H1 (cell line): ENCODE measurements at regions not wholly inside any gene's neighbourhood (a gene's known extent, or its start where the extent isn't known, plus 50 kb on each side); places are given as distances from the start of the nearest gene placed in this dataset.

Experiments
- CHD2 ChIP-seq: IDR thresholded peaks from 2 replicates; pipeline ENCODE4 v1.6.1; 2012; ENCODE audit warnings: low read length, improper control_type of control experiment
- POLR2AphosphoS5 ChIP-seq: IDR thresholded peaks from 2 replicates; pipeline ENCODE4 v1.6.1; 2011; ENCODE audit warnings: low read depth, low read length
- SP2 ChIP-seq: IDR thresholded peaks from 2 replicates; pipeline ENCODE4 v1.6.1; 2012; ENCODE audit warnings: mild to moderate bottlenecking, low read length, inconsistent platforms
- TF ChIP-seq, protein P1 (sequence below), 3 experiments: IDR thresholded peaks; 1 replicate in 2 of 3; 2 replicates in 1 of 3; pipeline versions ENCODE4 v1.5.1 to v1.6.1; 2011; ENCODE audit warnings: low read length in 3 of 3, mild to moderate bottlenecking in 3 of 3, inconsistent platforms in 2 of 3, low read depth in 1 of 3, moderate library complexity in 1 of 3; ENCODE audit not compliant: insufficient read depth in 1 of 3; ENCODE audit errors: control extremely low read depth in 1 of 3

- TF ChIP-seq SP2 (no peak), CHD2 (no peak), POLR2AphosphoS5 (no peak)
- TF ChIP-seq, protein P1, sequence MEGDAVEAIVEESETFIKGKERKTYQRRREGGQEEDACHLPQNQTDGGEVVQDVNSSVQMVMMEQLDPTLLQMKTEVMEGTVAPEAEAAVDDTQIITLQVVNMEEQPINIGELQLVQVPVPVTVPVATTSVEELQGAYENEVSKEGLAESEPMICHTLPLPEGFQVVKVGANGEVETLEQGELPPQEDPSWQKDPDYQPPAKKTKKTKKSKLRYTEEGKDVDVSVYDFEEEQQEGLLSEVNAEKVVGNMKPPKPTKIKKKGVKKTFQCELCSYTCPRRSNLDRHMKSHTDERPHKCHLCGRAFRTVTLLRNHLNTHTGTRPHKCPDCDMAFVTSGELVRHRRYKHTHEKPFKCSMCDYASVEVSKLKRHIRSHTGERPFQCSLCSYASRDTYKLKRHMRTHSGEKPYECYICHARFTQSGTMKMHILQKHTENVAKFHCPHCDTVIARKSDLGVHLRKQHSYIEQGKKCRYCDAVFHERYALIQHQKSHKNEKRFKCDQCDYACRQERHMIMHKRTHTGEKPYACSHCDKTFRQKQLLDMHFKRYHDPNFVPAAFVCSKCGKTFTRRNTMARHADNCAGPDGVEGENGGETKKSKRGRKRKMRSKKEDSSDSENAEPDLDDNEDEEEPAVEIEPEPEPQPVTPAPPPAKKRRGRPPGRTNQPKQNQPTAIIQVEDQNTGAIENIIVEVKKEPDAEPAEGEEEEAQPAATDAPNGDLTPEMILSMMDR (IDR thresholded peaks at IDR 0.05; ENCODE audit: control extremely low read depth in 1 of 3, insufficient read depth in 1 of 3, low read depth in 1 of 3, low read length in 3 of 3): no peak
Measured at GRCh38 chr7:20959281-20959680, 172.6 kb upstream of the SP8 start.
